ENCODE measurements at regions not wholly inside any gene's neighbourhood (a gene's known extent, or its start where the extent isn't known, plus 50 kb on each side); places are given as distances from the start of the nearest gene placed in this dataset.

- Histone ChIP-seq H3K9me2 (replicated peaks; ENCODE audit: low read length) (no peaks in the 10 kb centered on the region), H2AFZ (ENCODE audit: low read length) (no peak overlapping the region), H3K36me3 (ENCODE audit: low read depth, low read length) (no peaks in the 10 kb centered on the region), H3K79me2 (ENCODE audit: low read length) (no peaks in the 10 kb centered on the region), H4K20me1 (ENCODE audit: low read length) (no peaks in the 10 kb centered on the region), H3K27me3 (ENCODE audit: low read length) (peaks cover 30% of the 10 kb centered on the region), H3K9me3 (ENCODE audit: low read length) (no peaks in the 10 kb centered on the region), H3K4me2 (ENCODE audit: low read length) (no peak overlapping the region), H3K9ac (ENCODE audit: low read length) (no peak overlapping the region), H3K4me3 (ENCODE audit: low read length) (no peak overlapping the region), H3K27ac (ENCODE audit: low read length) (no peak overlapping the region), H3F3A (ENCODE audit: low read length, unreplicated experiment) (no peaks in the 10 kb centered on the region), H3K4me1 (ENCODE audit: insufficient read depth, low read length) (no peaks in the 10 kb centered on the region)
- ChIA-PET CTCF (no interaction called here), POLR2A (ENCODE audit: unreplicated experiment) (no interaction called here)
- TF ChIP-seq EZH2phosphoT487 (IDR thresholded peaks at IDR 0.05; ENCODE audit: borderline replicate concordance, low read length) (no peak), EZH2 (IDR thresholded peaks at IDR 0.05; ENCODE audit: low read length, unreplicated experiment) (no peak), CTCF (conservative IDR thresholded peaks at IDR 0.05; ENCODE audit: low read depth, low read length) (no peak)
- DNase-seq: no peak
- intact Hi-C loops (cut with micrococcal nuclease): no loop called here
- ATAC-seq: no peak
- no TSS peak for BruUV-seq (replicated peaks)
Observed at GRCh38 chr2:128717758-128718710, 399.4 kb upstream of the HS6ST1 start.

DNA sequence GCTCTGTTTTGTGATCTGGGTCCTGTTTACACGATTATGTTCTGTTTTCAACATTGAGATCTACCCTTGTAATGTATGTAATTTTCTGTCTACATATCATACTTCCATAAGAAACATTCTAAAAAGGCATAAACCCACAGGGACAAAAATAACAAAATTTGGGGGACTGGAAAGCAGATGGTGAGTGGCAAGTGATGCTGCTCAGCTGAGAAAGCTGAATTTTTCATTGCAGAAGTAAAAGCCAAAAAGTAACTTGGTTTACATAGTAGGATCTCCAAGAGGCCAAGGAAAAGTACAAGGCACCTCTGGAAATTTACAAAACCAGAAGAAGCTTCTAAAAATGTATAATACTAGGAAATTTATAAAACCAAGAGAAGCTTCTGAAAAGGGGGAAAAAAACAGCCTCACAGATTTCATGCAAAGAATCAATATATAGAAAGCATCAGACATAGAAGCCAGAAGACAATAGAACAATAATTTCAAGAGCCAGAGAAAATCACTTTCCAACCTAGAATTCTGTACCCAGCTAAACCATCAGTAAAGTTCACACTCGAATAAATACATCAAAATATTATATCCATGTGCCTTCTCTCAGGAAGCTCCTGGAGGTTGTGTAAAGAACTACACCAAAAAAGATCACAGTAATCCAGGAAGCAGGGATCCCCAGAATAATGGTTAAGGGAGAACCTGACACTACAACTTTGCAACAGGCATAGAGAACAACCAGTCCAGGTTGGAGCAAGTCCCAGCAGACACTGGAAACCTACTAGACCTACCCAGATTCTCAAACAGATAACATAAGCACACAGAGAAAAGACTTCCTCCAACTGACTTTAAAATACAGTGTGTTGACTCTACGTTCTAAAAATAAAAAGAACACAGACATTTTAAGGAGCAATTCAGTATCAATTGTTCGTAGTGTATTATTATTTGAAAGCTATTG is 401.7 kb upstream of the HS6ST1 start:
- peaks cover 30% of the 10 kb centered on the region for H3K27me3 ChIP-seq (ENCODE audit: low read length)
- no peak overlapping the region for H2AFZ ChIP-seq (ENCODE audit: low read length)
- no peaks in the 10 kb centered on the region for H3K4me1 ChIP-seq (ENCODE audit: insufficient read depth, low read length)
- intact Hi-C loops (cut with micrococcal nuclease): no loop called here
- H3K27ac ChIP-seq (ENCODE audit: low read length): no peak overlapping the region
- ATAC-seq: no peak
- no peaks in the 10 kb centered on the region for H4K20me1 ChIP-seq (ENCODE audit: low read length)
- no peaks in the 10 kb centered on the region for H3F3A ChIP-seq (ENCODE audit: low read length, unreplicated experiment)
- H3K4me2 ChIP-seq (ENCODE audit: low read length): no peak overlapping the region
- H3K9me3 ChIP-seq (ENCODE audit: low read length): no peaks in the 10 kb centered on the region
- H3K9ac ChIP-seq (ENCODE audit: low read length): no peak overlapping the region
- H3K9me2 ChIP-seq (replicated peaks; ENCODE audit: low read length): no peaks in the 10 kb centered on the region
- TF ChIP-seq CTCF (conservative IDR thresholded peaks at IDR 0.05; ENCODE audit: low read depth, low read length) (no peak), EZH2 (IDR thresholded peaks at IDR 0.05; ENCODE audit: low read length, unreplicated experiment) (no peak), EZH2phosphoT487 (IDR thresholded peaks at IDR 0.05; ENCODE audit: borderline replicate concordance, low read length) (no peak)
- no peaks in the 10 kb centered on the region for H3K79me2 ChIP-seq (ENCODE audit: low read length)
- CTCF ChIA-PET: no interaction called here
- H3K36me3 ChIP-seq (ENCODE audit: low read depth, low read length): no peaks in the 10 kb centered on the region
- BruUV-seq (replicated peaks): no TSS peak
- no peak overlapping the region for H3K4me3 ChIP-seq (ENCODE audit: low read length)
- peak; percentile 13 for DNase-seq
- POLR2A ChIA-PET (ENCODE audit: unreplicated experiment): no interaction called here
